ENCODE measurements at regions not wholly inside any gene's neighbourhood (a gene's known extent, or its start where the extent isn't known, plus 50 kb on each side); places are given as distances from the start of the nearest gene placed in this dataset.
A peak's percentile ranks its signal among the peaks of the same experiment; 100 is the strongest.

GRCh38 chr9:14379280-14379679, 65.3 kb upstream of the NFIB start (continued):
- TF ChIP-seq JUND (IDR thresholded peaks at IDR 0.05): no peak
- TF ChIP-seq CEBPB (IDR thresholded peaks at IDR 0.05; ENCODE audit: low read depth): no peak
- TF ChIP-seq CTCF (IDR thresholded peaks at IDR 0.05 in 2 of 3, conservative IDR thresholded peaks at IDR 0.05 in 1 of 3; ENCODE audit: borderline replicate concordance in 1 of 3, insufficient read depth in 1 of 3, low read depth in 2 of 3, low read length in 2 of 3): no peak
- no peak for TF ChIP-seq ZFX (IDR thresholded peaks at IDR 0.05)
- no peak for TF ChIP-seq EZH2phosphoT487 (IDR thresholded peaks at IDR 0.05; ENCODE audit: borderline replicate concordance)
- TF ChIP-seq ELF1 (IDR thresholded peaks at IDR 0.05; ENCODE audit: borderline replicate concordance, low read depth): no peak
- TF ChIP-seq YY1 (IDR thresholded peaks at IDR 0.05; ENCODE audit: extremely low read depth, insufficient replicate concordance, low read depth, low read length): no peak
- no peak for TF ChIP-seq POLR2AphosphoS5 (IDR thresholded peaks at IDR 0.05; ENCODE audit: low read depth, low read length)
- TF ChIP-seq FOSL1 (IDR thresholded peaks at IDR 0.05; ENCODE audit: low read depth): no peak

GRCh38 chr9:14373706-14374105, 59.8 kb upstream of the NFIB start:
- no peak overlapping the region for H3K4me3 ChIP-seq (replicated peaks in 1 of 2; ENCODE audit: low read depth in 1 of 2, low read length in 2 of 2)
- no peaks in the 10 kb centered on the region for H3K27me3 ChIP-seq (ENCODE audit: insufficient read depth, low read length)
- no peaks in the 10 kb centered on the region for H3K79me2 ChIP-seq (ENCODE audit: insufficient read depth, low read length)
- peaks cover 13 to 14% of the 10 kb centered on the region in 2 experiments for H3K4me1 ChIP-seq (ENCODE audit: control insufficient read depth in 1 of 2, insufficient read depth in 2 of 2, low read length in 2 of 2)
- no peaks in the 10 kb centered on the region for H4K20me1 ChIP-seq (ENCODE audit: insufficient read depth)
- no peak for DNase-seq (ENCODE audit: low read depth, low spot score)
- intact Hi-C loops (cut with micrococcal nuclease): no loop called here
- H2AFZ ChIP-seq (ENCODE audit: low read depth, low read length, poor library complexity, severe bottlenecking): peak overlapping the region; percentile 91
- H3K9me2 ChIP-seq (ENCODE audit: insufficient read depth): no peaks in the 10 kb centered on the region
- no peaks in the 10 kb centered on the region for H3K36me3 ChIP-seq (ENCODE audit: control insufficient read depth in 1 of 2, insufficient read depth in 2 of 2, low read length in 2 of 2)
- H3K4me2 ChIP-seq (ENCODE audit: low read length): no peak overlapping the region
- CTCF ChIA-PET: no interaction called here
- no peaks in the 10 kb centered on the region for H3K9me3 ChIP-seq (ENCODE audit: control insufficient read depth in 1 of 2, insufficient read depth in 1 of 2, low read depth in 1 of 2, low read length in 2 of 2)
- no peak for ATAC-seq
- no peak overlapping the region for H3K9ac ChIP-seq (ENCODE audit: low read length)
- RAD21 ChIA-PET (ENCODE audit: low non-redundant PET in 1 of 2, low total read pairs in 2 of 2, uncharacterized antibody in 2 of 2, unreplicated experiment in 2 of 2): no interaction called here
- no TSS peak for BruUV-seq (replicated peaks)
- no peak overlapping the region for H3K27ac ChIP-seq (ENCODE audit: low read depth, low read length)
- no peak for TF ChIP-seq ZFX (IDR thresholded peaks at IDR 0.05)
- no peak for TF ChIP-seq EZH2phosphoT487 (IDR thresholded peaks at IDR 0.05; ENCODE audit: borderline replicate concordance)
- TF ChIP-seq POLR2AphosphoS5 (IDR thresholded peaks at IDR 0.05; ENCODE audit: low read depth, low read length): no peak
- no peak for TF ChIP-seq MAX (IDR thresholded peaks at IDR 0.05)
- TF ChIP-seq CEBPB (IDR thresholded peaks at IDR 0.05; ENCODE audit: low read depth): no peak
- no peak for TF ChIP-seq EZH2 (IDR thresholded peaks at IDR 0.05)
- no peak for TF ChIP-seq SIN3A (IDR thresholded peaks at IDR 0.05; ENCODE audit: low read depth)
- no peak for TF ChIP-seq ZNF274 (IDR thresholded peaks at IDR 0.05; ENCODE audit: low read depth, low read length)
- no peak for TF ChIP-seq POLR2A (IDR thresholded peaks at IDR 0.05; ENCODE audit: borderline replicate concordance, extremely low read depth, insufficient read depth, insufficient read length)
- TF ChIP-seq RAD21 (IDR thresholded peaks at IDR 0.05; ENCODE audit: low read depth): no peak
- no peak for TF ChIP-seq CTCF (IDR thresholded peaks at IDR 0.05 in 2 of 3, conservative IDR thresholded peaks at IDR 0.05 in 1 of 3; ENCODE audit: borderline replicate concordance in 1 of 3, insufficient read depth in 1 of 3, low read depth in 2 of 3, low read length in 2 of 3)
- no peak for TF ChIP-seq FOSL1 (IDR thresholded peaks at IDR 0.05; ENCODE audit: low read depth)
- TF ChIP-seq SP1 (IDR thresholded peaks at IDR 0.05; ENCODE audit: low read depth): no peak
- no peak for TF ChIP-seq REST (IDR thresholded peaks at IDR 0.05; ENCODE audit: low read depth)
- no peak for TF ChIP-seq YY1 (IDR thresholded peaks at IDR 0.05; ENCODE audit: extremely low read depth, insufficient replicate concordance, low read depth, low read length)
- TF ChIP-seq JUND (IDR thresholded peaks at IDR 0.05): no peak
- no peak for TF ChIP-seq TCF7L2 (IDR thresholded peaks at IDR 0.05; ENCODE audit: borderline replicate concordance, extremely low read depth, insufficient read depth, insufficient read length)
- POLR2A ChIA-PET: no interaction called here

All from HCT116 (cell line).